ENCODE measurements at regions not wholly inside any gene's neighbourhood (a gene's known extent, or its start where the extent isn't known, plus 50 kb on each side); places are given as distances from the start of the nearest gene placed in this dataset.

DNA sequence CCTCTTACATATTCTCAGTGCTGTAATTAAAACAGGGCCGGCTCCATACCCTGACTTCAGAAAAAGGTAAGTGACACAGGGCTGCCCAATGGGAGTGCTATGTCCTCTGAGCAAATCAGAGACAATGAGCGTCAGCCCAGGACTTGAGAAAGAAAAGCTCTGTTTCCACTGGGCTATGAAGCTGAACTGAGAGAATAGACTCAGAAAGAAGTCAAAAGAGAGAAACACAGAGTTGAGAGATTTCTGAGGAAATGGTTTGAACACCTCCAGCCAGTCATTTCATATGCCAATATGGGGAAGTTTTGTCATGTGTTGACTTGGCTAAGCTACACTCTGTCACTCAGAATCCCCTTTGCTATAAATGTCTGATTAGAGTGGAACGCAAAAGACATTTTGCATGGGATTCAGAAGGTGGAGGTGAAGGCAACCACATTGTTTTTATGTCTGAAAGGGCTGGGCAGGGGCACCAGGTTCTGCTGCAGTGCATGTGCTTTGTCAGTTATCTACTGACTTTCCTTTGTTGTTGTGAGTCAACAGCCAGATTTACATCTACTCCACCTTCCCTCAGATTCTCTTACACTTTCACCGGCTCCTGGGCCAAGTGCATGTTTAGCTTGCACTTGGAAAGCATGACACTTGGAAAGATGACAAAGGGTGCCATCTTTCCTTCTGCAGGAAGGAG is 313.3 kb downstream of the DUSP6 start:
- no peak for TF ChIP-seq TFCP2L1 (CRISPR knock-in tag; IDR thresholded peaks at IDR 0.05)
- TF ChIP-seq, protein P1, sequence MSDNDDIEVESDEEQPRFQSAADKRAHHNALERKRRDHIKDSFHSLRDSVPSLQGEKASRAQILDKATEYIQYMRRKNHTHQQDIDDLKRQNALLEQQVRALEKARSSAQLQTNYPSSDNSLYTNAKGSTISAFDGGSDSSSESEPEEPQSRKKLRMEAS (IDR thresholded peaks at IDR 0.05) = no peak
- no peak for TF ChIP-seq JUNB (IDR thresholded peaks at IDR 0.05)
- TF ChIP-seq POLR2A (IDR thresholded peaks at IDR 0.05; ENCODE audit: low read length) = no peak
- no peak for TF ChIP-seq RAD21 (conservative IDR thresholded peaks at IDR 0.05 in 1 of 2, IDR thresholded peaks at IDR 0.05 in 1 of 2)
- no peak for TF ChIP-seq RCOR1 (IDR thresholded peaks at IDR 0.05; ENCODE audit: low read depth, low read length)
- no peak for TF ChIP-seq EHMT2 (IDR thresholded peaks at IDR 0.05; ENCODE audit: low read depth)
- no peak for TF ChIP-seq MAFK (IDR thresholded peaks at IDR 0.05; ENCODE audit: partially characterized antibody)
- no peak for TF ChIP-seq EP300 (IDR thresholded peaks at IDR 0.05)
- TF ChIP-seq ZFP36 (IDR thresholded peaks at IDR 0.05; ENCODE audit: borderline replicate concordance, partially characterized antibody) = no peak
- TF ChIP-seq PBX3 (IDR thresholded peaks at IDR 0.05) = no peak
- no peak for TF ChIP-seq JUN (IDR thresholded peaks at IDR 0.05)
- no peak for TF ChIP-seq SREBF2 (IDR thresholded peaks at IDR 0.05)
